ENCODE measurements at regions not wholly inside any gene's neighbourhood (a gene's known extent, or its start where the extent isn't known, plus 50 kb on each side); places are given as distances from the start of the nearest gene placed in this dataset.

- Mint-ChIP-seq H3K4me3 (ENCODE audit: unreplicated experiment) (no peak overlapping the region), H3K4me1 (ENCODE audit: insufficient read depth, unreplicated experiment) (no peaks in the 10 kb centered on the region), H3K36me3 (ENCODE audit: insufficient read depth, unreplicated experiment) (no peaks in the 10 kb centered on the region), H3K27me3 (ENCODE audit: insufficient read depth, unreplicated experiment) (no peaks in the 10 kb centered on the region), H3K27ac (ENCODE audit: low read depth, unreplicated experiment) (no peak overlapping the region), H3K9me3 (ENCODE audit: unreplicated experiment) (no peaks in the 10 kb centered on the region)
- ChIA-PET POLR2A (interaction anchor here (0.6 kb wide), 1 partner anchor 1757 kb away, joined by 4 read pairs; no protein-coding TSS in a partner anchor), CTCF (no interaction called here)
- DNase-seq (ENCODE audit: unreplicated experiment): no peak
- intact Hi-C loops (cut with micrococcal nuclease): no loop called here
- no peak for TF ChIP-seq CTCF (IDR thresholded peaks at IDR 0.05; ENCODE audit: unreplicated experiment)
- BruUV-seq (replicated peaks): no TSS peak
Measured at GRCh38 chr18:38263066-38263465, 697.5 kb upstream of the CELF4 start.

- no TSS peak for BruUV-seq (replicated peaks)
- Mint-ChIP-seq H3K27me3 (ENCODE audit: insufficient read depth, unreplicated experiment) (no peaks in the 10 kb centered on the region), H3K9me3 (ENCODE audit: unreplicated experiment) (no peaks in the 10 kb centered on the region), H3K36me3 (ENCODE audit: insufficient read depth, unreplicated experiment) (no peaks in the 10 kb centered on the region), H3K4me3 (ENCODE audit: unreplicated experiment) (no peak overlapping the region), H3K27ac (ENCODE audit: low read depth, unreplicated experiment) (no peak overlapping the region), H3K4me1 (ENCODE audit: insufficient read depth, unreplicated experiment) (no peaks in the 10 kb centered on the region)
- intact Hi-C loops (cut with micrococcal nuclease): no loop called here
- ChIA-PET POLR2A (interaction anchor here (0.6 kb wide), 1 partner anchor 1758 kb away, joined by 4 read pairs; no protein-coding TSS in a partner anchor), CTCF (no interaction called here)
- DNase-seq (ENCODE audit: unreplicated experiment): no peak
- no peak for TF ChIP-seq CTCF (IDR thresholded peaks at IDR 0.05; ENCODE audit: unreplicated experiment)
Measured at GRCh38 chr18:38262661-38263060, 697.1 kb upstream of the CELF4 start.

GRCh38 chr18:38257661-38258060 is 692.1 kb upstream of the CELF4 start:
- H3K9me3 Mint-ChIP-seq (ENCODE audit: unreplicated experiment): no peaks in the 10 kb centered on the region
- no peak for TF ChIP-seq CTCF (IDR thresholded peaks at IDR 0.05; ENCODE audit: unreplicated experiment)
- H3K4me3 Mint-ChIP-seq (ENCODE audit: unreplicated experiment): no peak overlapping the region
- no peak for DNase-seq (ENCODE audit: unreplicated experiment)
- H3K36me3 Mint-ChIP-seq (ENCODE audit: insufficient read depth, unreplicated experiment): no peaks in the 10 kb centered on the region
- CTCF ChIA-PET: no interaction called here
- H3K27me3 Mint-ChIP-seq (ENCODE audit: insufficient read depth, unreplicated experiment): no peaks in the 10 kb centered on the region
- POLR2A ChIA-PET: no interaction called here
- no peak overlapping the region for H3K27ac Mint-ChIP-seq (ENCODE audit: low read depth, unreplicated experiment)
- no peaks in the 10 kb centered on the region for H3K4me1 Mint-ChIP-seq (ENCODE audit: insufficient read depth, unreplicated experiment)
- no TSS peak for BruUV-seq (replicated peaks)
- intact Hi-C loops (cut with micrococcal nuclease): no loop called here

- H3K9me3 Mint-ChIP-seq (ENCODE audit: unreplicated experiment): no peaks in the 10 kb centered on the region
- TF ChIP-seq CTCF (IDR thresholded peaks at IDR 0.05; ENCODE audit: unreplicated experiment): no peak
- ChIA-PET CTCF (interaction anchor here (0.6 kb wide), 1 partner anchor 12 kb away, joined by 3 read pairs; no protein-coding TSS in a partner anchor), POLR2A (no interaction called here)
- no peak overlapping the region for H3K27ac Mint-ChIP-seq (ENCODE audit: low read depth, unreplicated experiment)
- DNase-seq (ENCODE audit: unreplicated experiment): no peak
- BruUV-seq (replicated peaks): no TSS peak
- no peaks in the 10 kb centered on the region for H3K36me3 Mint-ChIP-seq (ENCODE audit: insufficient read depth, unreplicated experiment)
- intact Hi-C loops (cut with micrococcal nuclease): no loop called here
- no peaks in the 10 kb centered on the region for H3K27me3 Mint-ChIP-seq (ENCODE audit: insufficient read depth, unreplicated experiment)
- H3K4me3 Mint-ChIP-seq (ENCODE audit: unreplicated experiment): no peak overlapping the region
- H3K4me1 Mint-ChIP-seq (ENCODE audit: insufficient read depth, unreplicated experiment): no peaks in the 10 kb centered on the region
Measured at GRCh38 chr18:38256366-38256765, 690.8 kb upstream of the CELF4 start.

All from MCF 10A (cell line).